DOHH2 (cell line): ENCODE measurements at regions not wholly inside any gene's neighbourhood (a gene's known extent, or its start where the extent isn't known, plus 50 kb on each side); places are given as distances from the start of the nearest gene placed in this dataset.

Experiments used
- CTCF ChIP-seq: fragments of 200-600 bp; sonication (generic); IDR thresholded peaks from one replicate; pipeline ENCODE4 v1.5.1; 2014; ENCODE audit warnings: antibody characterized with exemption, mild to moderate bottlenecking, low read depth, low read length; ENCODE audit not compliant: poor library complexity, severe bottlenecking
- EZH2phosphoT487 ChIP-seq: fragments of 200-600 bp; sonication (generic); IDR thresholded peaks from 2 replicates; pipeline ENCODE4 v1.6.1; 2017; ENCODE audit warnings: borderline replicate concordance, mild to moderate bottlenecking, antibody characterized with exemption, low read length, moderate library complexity, mixed read lengths

DNA sequence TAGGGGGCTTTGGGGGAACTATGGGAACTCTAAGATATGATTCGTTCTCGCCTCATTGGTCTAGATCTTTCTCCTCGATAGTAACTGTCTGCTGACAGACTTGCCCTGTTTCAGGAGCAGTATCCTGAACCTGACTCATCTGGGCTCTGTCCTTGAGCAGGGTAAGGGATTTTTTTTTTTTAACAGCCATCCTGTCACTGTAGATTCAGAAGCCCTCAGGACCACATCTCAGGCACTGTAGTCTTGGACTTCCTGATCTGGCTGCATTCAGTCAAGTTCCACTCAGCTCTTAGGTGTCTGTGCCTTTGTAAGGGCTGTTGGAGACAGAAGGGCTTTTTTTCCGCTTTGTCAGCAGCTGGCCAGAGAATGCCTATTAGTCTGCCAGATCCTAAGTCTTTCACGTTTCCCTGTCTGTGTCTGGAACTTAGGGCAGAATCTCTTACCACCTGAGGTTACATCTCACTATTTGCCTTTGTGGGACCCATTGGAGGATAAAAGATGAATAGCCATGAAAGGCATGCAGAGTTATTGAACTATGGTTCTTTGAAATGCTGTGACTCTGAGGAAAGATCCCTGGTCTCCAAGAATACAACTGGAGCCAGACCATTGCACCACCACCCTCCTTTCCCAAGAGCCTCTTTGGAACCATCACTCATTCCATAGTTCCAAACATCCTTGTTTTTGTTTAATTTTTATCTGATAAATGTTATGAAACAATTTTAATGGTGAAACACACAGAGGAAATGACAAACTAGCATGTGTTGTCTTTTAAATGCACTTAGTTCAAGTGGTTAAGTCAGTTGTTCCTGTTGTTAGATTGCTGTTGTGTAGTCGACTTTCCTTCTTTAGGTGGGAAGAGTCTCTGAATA, 49.7 kb upstream of the MACF1 start:
- TF ChIP-seq CTCF (no peak), EZH2phosphoT487 (no peak)
